BLaER1 treated with 17β-estradiol and CSF1 and Interleukin-3, amounts not matched to agents 10 nM and 100 nM (cell line): ENCODE measurements at regions not wholly inside any gene's neighbourhood (a gene's known extent, or its start where the extent isn't known, plus 50 kb on each side); places are given as distances from the start of the nearest gene placed in this dataset.

ENCODE experiments used
- H3K27ac ChIP-seq, 11 experiments: shearing (Covaris generic); formaldehyde crosslinking; 2 replicates each; pipeline ENCODE4 v1.8.1; 2022
- H3K27me3 ChIP-seq, 11 experiments: shearing (Covaris generic); formaldehyde crosslinking; 2 replicates each; pipeline ENCODE4 v1.8.1; 2022
- H3K36me3 ChIP-seq, 11 experiments: shearing (Covaris generic); formaldehyde crosslinking; 2 replicates each; pipeline ENCODE4 v1.8.1; 2022
- H3K4me1 ChIP-seq, 10 experiments: shearing (Covaris generic); formaldehyde crosslinking; 2 replicates each; pipeline ENCODE4 v1.8.1; 2022
- H3K4me2 ChIP-seq, 11 experiments: shearing (Covaris generic); formaldehyde crosslinking; 2 replicates each; pipeline ENCODE4 v1.8.1; 2022
- H3K4me3 ChIP-seq, 10 experiments: shearing (Covaris generic); formaldehyde crosslinking; 2 replicates each; pipeline ENCODE4 v1.8.1; 2022
- H3K9ac ChIP-seq, 11 experiments: shearing (Covaris generic); formaldehyde crosslinking; 2 replicates each; pipeline ENCODE4 v1.8.1; 2022
- H3K9me3 ChIP-seq, 11 experiments: shearing (Covaris generic); formaldehyde crosslinking; replicated peaks in 1 of 11; 2 replicates each; pipeline ENCODE4 v1.8.1; 2022
- H4K20me1 ChIP-seq, 11 experiments: shearing (Covaris generic); formaldehyde crosslinking; 2 replicates each; pipeline ENCODE4 v1.8.1; 2022
- Cebpa-rat ChIP-seq, 11 experiments: shearing (Covaris generic); IDR thresholded peaks; 2 replicates each; pipeline ENCODE4 v1.8.1; 2022

DNA sequence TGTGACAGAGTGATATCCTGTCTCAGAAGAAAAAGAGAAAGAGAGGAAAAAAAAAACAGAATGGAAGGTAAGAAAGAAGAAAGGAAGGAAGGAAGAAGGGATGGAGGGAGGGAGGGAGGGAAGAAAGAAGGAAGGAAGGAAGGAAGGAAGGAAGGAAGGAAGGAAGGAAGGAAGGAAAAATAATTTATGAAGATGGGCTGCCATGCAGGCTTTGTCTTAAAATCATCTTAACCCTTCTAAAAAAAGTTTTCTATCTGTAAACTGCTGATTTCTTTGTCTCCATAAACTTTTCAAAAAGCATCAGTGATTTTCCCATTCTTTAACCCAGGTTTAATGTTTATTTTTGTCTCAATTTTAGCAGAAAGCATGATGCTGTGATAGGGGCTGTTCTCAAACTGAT, 1154.1 kb upstream of the CDH6 start:
- Histone ChIP-seq H3K27me3 (no peaks in the 10 kb centered on the region), H4K20me1 (no peaks in the 10 kb centered on the region), H3K4me1 (no peaks in the 10 kb centered on the region), H3K4me2 (no peak overlapping the region), H3K36me3 (no peaks in the 10 kb centered on the region), H3K4me3 (no peak overlapping the region), H3K9me3 (peaks cover 0 to 5% (median 0%) of the 10 kb centered on the region in 11 experiments; a peak in 2 of 22 replicates), H3K9ac (no peak overlapping the region), H3K27ac (no peak overlapping the region)
- TF ChIP-seq Cebpa-rat (IDR thresholded peaks at IDR 0.05): no peak

GRCh38 chr5:30034870-30035269, 1158.6 kb upstream of the CDH6 start:
- TF ChIP-seq Cebpa-rat (IDR thresholded peaks at IDR 0.05): no peak
- H3K4me1 ChIP-seq: no peaks in the 10 kb centered on the region
- H4K20me1 ChIP-seq: no peaks in the 10 kb centered on the region
- peaks cover 0 to 5% (median 0%) of the 10 kb centered on the region in 11 experiments; a peak in 2 of 22 replicates for H3K9me3 ChIP-seq
- H3K36me3 ChIP-seq: no peaks in the 10 kb centered on the region
- no peak overlapping the region for H3K4me3 ChIP-seq
- H3K9ac ChIP-seq: no peak overlapping the region
- no peaks in the 10 kb centered on the region for H3K27me3 ChIP-seq
- H3K4me2 ChIP-seq: no peak overlapping the region
- H3K27ac ChIP-seq: no peak overlapping the region

DNA sequence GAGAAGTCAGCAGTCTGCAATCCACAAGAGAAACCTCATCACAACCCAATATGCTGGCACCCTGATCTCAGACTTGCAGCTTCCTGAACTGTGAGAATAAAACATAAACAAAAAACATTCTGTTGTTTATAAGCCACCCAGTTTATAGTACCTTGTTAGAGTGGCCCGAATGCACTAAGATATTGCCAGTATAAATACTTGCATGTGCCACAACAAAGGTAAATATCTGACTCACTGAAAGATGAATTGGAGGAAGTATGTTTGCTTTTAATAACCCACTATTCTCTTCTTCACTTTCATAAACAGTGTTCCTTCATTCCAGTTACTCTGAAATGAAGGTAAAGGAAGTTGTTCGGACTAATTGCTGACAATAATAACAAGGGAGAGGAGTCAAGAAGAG, 1163.4 kb upstream of the CDH6 start:
- no peak for TF ChIP-seq Cebpa-rat (IDR thresholded peaks at IDR 0.05)
- no peak overlapping the region for H3K4me3 ChIP-seq
- H3K9ac ChIP-seq: no peak overlapping the region
- H4K20me1 ChIP-seq: no peaks in the 10 kb centered on the region
- H3K36me3 ChIP-seq: no peaks in the 10 kb centered on the region
- no peaks in the 10 kb centered on the region for H3K27me3 ChIP-seq
- H3K9me3 ChIP-seq: no peaks in the 10 kb centered on the region
- no peaks in the 10 kb centered on the region for H3K4me1 ChIP-seq
- no peak overlapping the region for H3K27ac ChIP-seq
- no peak overlapping the region for H3K4me2 ChIP-seq

- H3K4me1 ChIP-seq: no peaks in the 10 kb centered on the region
- H4K20me1 ChIP-seq: no peaks in the 10 kb centered on the region
- H3K9ac ChIP-seq: no peak overlapping the region
- H3K27me3 ChIP-seq: no peaks in the 10 kb centered on the region
- H3K4me3 ChIP-seq: no peak overlapping the region
- no peaks in the 10 kb centered on the region for H3K36me3 ChIP-seq
- no peak overlapping the region for H3K4me2 ChIP-seq
- no peak for TF ChIP-seq Cebpa-rat (IDR thresholded peaks at IDR 0.05)
- H3K9me3 ChIP-seq: no peaks in the 10 kb centered on the region
- H3K27ac ChIP-seq: no peak overlapping the region
Measured at GRCh38 chr5:30001826-30002225, 1191.7 kb upstream of the CDH6 start.

- H3K4me2 ChIP-seq: no peak overlapping the region
- no peaks in the 10 kb centered on the region for H4K20me1 ChIP-seq
- TF ChIP-seq Cebpa-rat (IDR thresholded peaks at IDR 0.05): no peak
- no peaks in the 10 kb centered on the region for H3K9me3 ChIP-seq
- no peak overlapping the region for H3K27ac ChIP-seq
- H3K36me3 ChIP-seq: no peaks in the 10 kb centered on the region
- H3K4me1 ChIP-seq: no peaks in the 10 kb centered on the region
- no peaks in the 10 kb centered on the region for H3K27me3 ChIP-seq
- H3K9ac ChIP-seq: no peak overlapping the region
- H3K4me3 ChIP-seq: no peak overlapping the region
Measured at GRCh38 chr5:30000231-30000630, 1193.3 kb upstream of the CDH6 start.

GRCh38 chr5:29995154-29995553, 1198.3 kb upstream of the CDH6 start:
- H3K27me3 ChIP-seq: no peaks in the 10 kb centered on the region
- TF ChIP-seq Cebpa-rat (IDR thresholded peaks at IDR 0.05): no peak
- no peaks in the 10 kb centered on the region for H4K20me1 ChIP-seq
- no peak overlapping the region for H3K4me2 ChIP-seq
- no peak overlapping the region for H3K9ac ChIP-seq
- H3K27ac ChIP-seq: no peak overlapping the region
- no peaks in the 10 kb centered on the region for H3K9me3 ChIP-seq
- H3K4me1 ChIP-seq: no peaks in the 10 kb centered on the region
- no peak overlapping the region for H3K4me3 ChIP-seq
- H3K36me3 ChIP-seq: no peaks in the 10 kb centered on the region

DNA sequence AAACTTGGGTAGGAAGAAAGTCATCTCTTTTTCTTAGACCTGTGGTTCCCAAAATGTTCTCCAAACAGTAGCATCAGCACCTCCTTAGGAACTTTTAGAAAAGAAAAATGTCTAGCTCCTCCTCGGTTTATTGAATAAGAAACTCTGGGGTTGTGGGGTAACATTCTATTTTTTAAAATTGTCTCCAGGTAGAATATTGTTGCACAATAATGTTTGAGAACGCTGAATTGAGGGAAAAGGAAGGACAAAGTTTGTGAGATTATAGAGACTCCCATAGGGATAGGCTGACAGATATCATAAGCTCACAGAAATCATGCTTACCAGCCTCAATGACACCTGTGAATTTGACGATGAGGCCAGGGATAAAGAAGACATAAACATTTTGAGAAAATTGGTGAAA, 1199.0 kb upstream of the CDH6 start:
- Histone ChIP-seq H3K4me1 (no peaks in the 10 kb centered on the region), H3K27me3 (no peaks in the 10 kb centered on the region), H4K20me1 (no peaks in the 10 kb centered on the region), H3K36me3 (no peaks in the 10 kb centered on the region), H3K27ac (no peak overlapping the region), H3K4me3 (no peak overlapping the region), H3K4me2 (no peak overlapping the region), H3K9ac (no peak overlapping the region), H3K9me3 (no peaks in the 10 kb centered on the region)
- 0 out of 22 replicates have a peak, but pooled peaks of 1 of the 11 experiments have one; percentile 15 for TF ChIP-seq Cebpa-rat (IDR thresholded peaks at IDR 0.05)

DNA sequence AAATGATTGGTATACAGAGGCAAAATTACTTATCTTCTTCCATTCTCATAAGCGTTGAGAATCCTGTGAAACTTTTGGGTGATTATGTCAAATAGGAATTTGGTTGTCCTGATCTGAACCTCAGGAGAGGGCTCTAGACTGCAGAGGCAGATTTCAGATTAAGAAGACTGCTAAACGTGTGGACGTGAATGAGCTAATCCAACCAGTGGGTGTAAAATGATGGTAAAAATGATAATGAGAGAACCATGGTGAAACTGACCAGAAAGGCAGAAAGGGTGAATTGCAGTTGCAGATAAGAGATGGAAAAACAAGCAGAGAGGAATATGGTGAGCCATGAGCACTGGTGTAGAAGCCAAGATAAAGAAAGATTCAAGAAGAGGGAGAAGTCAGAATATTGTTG, 1200.2 kb upstream of the CDH6 start:
- Histone ChIP-seq H3K4me3 (no peak overlapping the region), H3K27ac (no peak overlapping the region), H3K36me3 (no peaks in the 10 kb centered on the region), H3K9me3 (no peaks in the 10 kb centered on the region), H3K9ac (no peak overlapping the region), H3K27me3 (no peaks in the 10 kb centered on the region), H4K20me1 (no peaks in the 10 kb centered on the region), H3K4me1 (no peaks in the 10 kb centered on the region), H3K4me2 (no peak overlapping the region)
- TF ChIP-seq Cebpa-rat (IDR thresholded peaks at IDR 0.05): no peak

GRCh38 chr5:29992248-29992647, 1201.2 kb upstream of the CDH6 start:
- Histone ChIP-seq H3K4me1 (no peaks in the 10 kb centered on the region), H3K27me3 (no peaks in the 10 kb centered on the region), H3K27ac (no peak overlapping the region), H3K9me3 (no peaks in the 10 kb centered on the region), H3K36me3 (no peaks in the 10 kb centered on the region), H3K4me3 (no peak overlapping the region), H3K4me2 (no peak overlapping the region), H4K20me1 (no peaks in the 10 kb centered on the region), H3K9ac (no peak overlapping the region)
- TF ChIP-seq Cebpa-rat (IDR thresholded peaks at IDR 0.05): no peak

DNA sequence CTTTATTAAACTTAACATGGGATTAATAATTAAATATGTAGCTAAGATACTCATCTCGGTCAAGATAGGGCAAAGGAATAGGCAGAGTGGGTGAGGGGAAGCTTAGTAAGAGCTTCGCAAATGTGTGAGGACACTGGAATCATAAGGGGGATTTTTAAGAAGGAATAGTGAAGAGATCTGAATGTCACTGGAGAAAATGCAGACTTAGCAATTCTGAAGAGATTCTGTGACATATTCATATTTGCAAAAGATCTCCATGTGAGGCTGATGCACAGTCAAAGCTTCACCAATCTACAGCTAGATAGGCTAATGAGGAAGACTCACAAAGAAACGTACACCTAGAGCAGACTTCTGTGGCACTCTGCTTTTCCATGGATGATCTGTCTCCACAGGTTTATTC, 1202.8 kb upstream of the CDH6 start:
- no peak for TF ChIP-seq Cebpa-rat (IDR thresholded peaks at IDR 0.05)
- H3K4me3 ChIP-seq: no peak overlapping the region
- H3K27me3 ChIP-seq: no peaks in the 10 kb centered on the region
- no peaks in the 10 kb centered on the region for H3K9me3 ChIP-seq
- no peaks in the 10 kb centered on the region for H3K36me3 ChIP-seq
- no peak overlapping the region for H3K4me2 ChIP-seq
- no peak overlapping the region for H3K27ac ChIP-seq
- no peaks in the 10 kb centered on the region for H3K4me1 ChIP-seq
- H4K20me1 ChIP-seq: no peaks in the 10 kb centered on the region
- H3K9ac ChIP-seq: no peak overlapping the region

DNA sequence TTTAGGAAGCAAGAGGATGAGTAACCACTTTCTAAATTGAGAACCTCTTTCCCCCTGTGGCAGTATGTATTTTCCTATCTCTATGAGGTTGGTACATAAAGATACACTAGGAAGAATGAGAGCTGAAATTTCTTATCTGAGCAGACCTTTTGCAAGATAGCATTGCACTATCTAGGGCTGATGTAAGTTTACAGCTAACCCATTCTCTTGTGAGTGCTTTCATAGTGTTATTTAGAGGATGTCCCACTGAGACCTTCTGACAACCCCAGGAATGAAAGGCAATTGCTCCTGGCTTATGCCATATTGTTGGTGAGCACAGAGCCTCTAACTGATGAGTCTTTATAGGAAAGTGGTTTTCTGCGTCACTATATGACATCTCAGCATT, 1209.3 kb upstream of the CDH6 start:
- no peak for TF ChIP-seq Cebpa-rat (IDR thresholded peaks at IDR 0.05)
- Histone ChIP-seq H3K27ac (no peak overlapping the region), H3K27me3 (no peaks in the 10 kb centered on the region), H3K4me3 (no peak overlapping the region), H3K9ac (no peak overlapping the region), H3K9me3 (no peaks in the 10 kb centered on the region), H4K20me1 (no peaks in the 10 kb centered on the region), H3K4me2 (no peak overlapping the region), H3K4me1 (no peaks in the 10 kb centered on the region), H3K36me3 (no peaks in the 10 kb centered on the region)
